DOHH2 (cell line): ENCODE measurements at regions not wholly inside any gene's neighbourhood (a gene's known extent, or its start where the extent isn't known, plus 50 kb on each side); places are given as distances from the start of the nearest gene placed in this dataset.

Experiments
- CTCF ChIP-seq: fragments of 200-600 bp; sonication (generic); IDR thresholded peaks from one replicate; pipeline ENCODE4 v1.5.1; 2014; ENCODE audit warnings: antibody characterized with exemption, mild to moderate bottlenecking, low read depth, low read length; ENCODE audit not compliant: poor library complexity, severe bottlenecking
- EZH2phosphoT487 ChIP-seq: fragments of 200-600 bp; sonication (generic); IDR thresholded peaks from 2 replicates; pipeline ENCODE4 v1.6.1; 2017; ENCODE audit warnings: borderline replicate concordance, mild to moderate bottlenecking, antibody characterized with exemption, low read length, moderate library complexity, mixed read lengths

- TF ChIP-seq CTCF (no peak), EZH2phosphoT487 (no peak)
Observed at GRCh38 chr7:124261710-124262109, 228.8 kb upstream of the TMEM229A start.
